ENCODE measurements at regions not wholly inside any gene's neighbourhood (a gene's known extent, or its start where the extent isn't known, plus 50 kb on each side); places are given as distances from the start of the nearest gene placed in this dataset.

GRCh38 chr2:57452634-57453033 lies 594.0 kb upstream of the VRK2 start:
- Histone ChIP-seq H3K4me3 (no peak overlapping the region), H3K36me3 (replicated peaks in 1 of 2) (no peaks in the 10 kb centered on the region), H3K27me3 (no peaks in the 10 kb centered on the region), H3K4me1 (replicated peaks in 1 of 2) (no peaks in the 10 kb centered on the region), H3K27ac (no peak overlapping the region), H3K9me3 (replicated peaks in 1 of 3) (no peaks in the 10 kb centered on the region)
- no peak for TF ChIP-seq POLR2A (IDR thresholded peaks at IDR 0.05)
- no peak for TF ChIP-seq CTCF (IDR thresholded peaks at IDR 0.05)
- no peak for DNase-seq
- intact Hi-C loops (cut with DNase I): no loop called here
- 72 to 77% (median 74%) methylated on average over 4 of the region's 4 CpGs for WGBS, 4 donors

- Histone ChIP-seq H3K4me1 (replicated peaks in 1 of 2) (no peaks in the 10 kb centered on the region), H3K9me3 (replicated peaks in 1 of 3) (no peaks in the 10 kb centered on the region), H3K36me3 (replicated peaks in 1 of 2) (no peaks in the 10 kb centered on the region), H3K4me3 (no peak overlapping the region), H3K27ac (no peak overlapping the region), H3K27me3 (no peaks in the 10 kb centered on the region)
- intact Hi-C loops (cut with DNase I): no loop called here
- 80 to 96% (median 86%) methylated on average over 1 of the region's 1 CpG for WGBS, 4 donors
- DNase-seq: no peak
- TF ChIP-seq CTCF (IDR thresholded peaks at IDR 0.05): no peak
- TF ChIP-seq POLR2A (IDR thresholded peaks at IDR 0.05): no peak
Measured at GRCh38 chr2:57453945-57454344, 592.7 kb upstream of the VRK2 start.

- TF ChIP-seq CTCF (IDR thresholded peaks at IDR 0.05) (no peak), POLR2A (IDR thresholded peaks at IDR 0.05) (no peak)
- no peak overlapping the region for H3K27ac ChIP-seq
- H3K9me3 ChIP-seq (replicated peaks in 1 of 3): no peaks in the 10 kb centered on the region
- H3K36me3 ChIP-seq (replicated peaks in 1 of 2): no peaks in the 10 kb centered on the region
- DNase-seq: no peak
- no peak overlapping the region for H3K4me3 ChIP-seq
- WGBS, 4 donors: 79 to 85% (median 82%) methylated on average over 2 of the region's 2 CpGs
- H3K27me3 ChIP-seq: no peaks in the 10 kb centered on the region
- peaks cover 0 to 6% of the 10 kb centered on the region in 2 donors for H3K4me1 ChIP-seq (replicated peaks in 1 of 2)
- intact Hi-C loops (cut with DNase I): no loop called here
Measured at GRCh38 chr2:57460396-57461276, 586.0 kb upstream of the VRK2 start.

- TF ChIP-seq POLR2A (IDR thresholded peaks at IDR 0.05) (no peak), CTCF (IDR thresholded peaks at IDR 0.05) (no peak)
- no peak overlapping the region for H3K4me3 ChIP-seq
- H3K36me3 ChIP-seq (replicated peaks in 1 of 2): no peaks in the 10 kb centered on the region
- no peak overlapping the region for H3K27ac ChIP-seq
- no peak for DNase-seq
- H3K27me3 ChIP-seq: no peaks in the 10 kb centered on the region
- peaks cover 0 to 6% of the 10 kb centered on the region in 2 donors for H3K4me1 ChIP-seq (replicated peaks in 1 of 2)
- intact Hi-C loops (cut with DNase I): no loop called here
- no peaks in the 10 kb centered on the region for H3K9me3 ChIP-seq (replicated peaks in 1 of 3)
- 73 to 87% (median 77%) methylated on average over 4 of the region's 4 CpGs for WGBS, 4 donors
Measured at GRCh38 chr2:57461624-57462023, 585.0 kb upstream of the VRK2 start.
